Activated CD4-positive, alpha-beta T cell treated with anti-CD3 and anti-CD28 coated beads, Interleukin-2, amount 50 U/mL, for 4 hours (primary cell): ENCODE measurements at regions not wholly inside any gene's neighbourhood (a gene's known extent, or its start where the extent isn't known, plus 50 kb on each side); places are given as distances from the start of the nearest gene placed in this dataset.
"Not testable (repeated sequence)": the region's sequence is repeated elsewhere in the genome, so short reads cannot be mapped to it uniquely, and the experiment has no call there.

Source experiments
- DNase-seq, 2 experiments: peaks; one replicate each; pipeline ENCODE4 v3.0.0-alpha.2; 2020

GRCh38 chr6:27575594-27576361, 102.9 kb upstream of the ZNF184 start:
- no peak for DNase-seq

GRCh38 chr6:27568226-27568897, 95.5 kb upstream of the ZNF184 start:
- DNase-seq = no peak

GRCh38 chr6:27565839-27566779, 93.2 kb upstream of the ZNF184 start:
- DNase-seq = no peak

GRCh38 chr6:27562027-27562410, 89.1 kb upstream of the ZNF184 start:
- no peak for DNase-seq

GRCh38 chr6:27558028-27558724, 85.3 kb upstream of the ZNF184 start:
- no peak for DNase-seq

- DNase-seq = no peak
Measured at GRCh38 chr6:27556406-27556805, 83.5 kb upstream of the ZNF184 start.

- DNase-seq = no peak
Measured at GRCh38 chr6:27553123-27553904, 80.4 kb upstream of the ZNF184 start.

- DNase-seq = no peak
Measured at GRCh38 chr6:27551607-27552006, 78.7 kb upstream of the ZNF184 start.

- no peak for DNase-seq
Measured at GRCh38 chr6:27550692-27551091, 77.8 kb upstream of the ZNF184 start.

- DNase-seq = not testable (repeated sequence)
Measured at GRCh38 chr6:27549241-27549598, 76.3 kb upstream of the ZNF184 start.

- DNase-seq = no peak
Measured at GRCh38 chr6:27547157-27548075, 74.5 kb upstream of the ZNF184 start.

GRCh38 chr6:27546522-27546921, 73.6 kb upstream of the ZNF184 start:
- no peak for DNase-seq

GRCh38 chr6:27545271-27546046, 72.6 kb upstream of the ZNF184 start:
- DNase-seq = no peak

GRCh38 chr6:27544612-27545260, 71.8 kb upstream of the ZNF184 start:
- DNase-seq = no peak

- DNase-seq = not testable (repeated sequence)
Measured at GRCh38 chr6:27544135-27544534, 71.2 kb upstream of the ZNF184 start.

GRCh38 chr6:27542485-27542884, 69.6 kb upstream of the ZNF184 start:
- DNase-seq = no peak

- no peak for DNase-seq
Measured at GRCh38 chr6:27541933-27542297, 69.0 kb upstream of the ZNF184 start.

- DNase-seq = no peak
Measured at GRCh38 chr6:27541212-27541932, 68.5 kb upstream of the ZNF184 start.

GRCh38 chr6:27539551-27539950, 66.6 kb upstream of the ZNF184 start:
- no peak for DNase-seq
